A204.1 (cell line): ENCODE measurements at regions not wholly inside any gene's neighbourhood (a gene's known extent, or its start where the extent isn't known, plus 50 kb on each side); places are given as distances from the start of the nearest gene placed in this dataset.
"Not testable (repeated sequence)": the region's sequence is repeated elsewhere in the genome, so short reads cannot be mapped to it uniquely, and the experiment has no call there.

Experiments used
- FAIRE-seq: peaks from 2 replicates; lab custom pipeline; 2012; peaks lifted over from hg19 to GRCh38; lab: Jason Lieb, UNC

GRCh38 chrX:67213686-67214085, 330.1 kb upstream of the AR start:
- FAIRE-seq: not testable (repeated sequence)

DNA sequence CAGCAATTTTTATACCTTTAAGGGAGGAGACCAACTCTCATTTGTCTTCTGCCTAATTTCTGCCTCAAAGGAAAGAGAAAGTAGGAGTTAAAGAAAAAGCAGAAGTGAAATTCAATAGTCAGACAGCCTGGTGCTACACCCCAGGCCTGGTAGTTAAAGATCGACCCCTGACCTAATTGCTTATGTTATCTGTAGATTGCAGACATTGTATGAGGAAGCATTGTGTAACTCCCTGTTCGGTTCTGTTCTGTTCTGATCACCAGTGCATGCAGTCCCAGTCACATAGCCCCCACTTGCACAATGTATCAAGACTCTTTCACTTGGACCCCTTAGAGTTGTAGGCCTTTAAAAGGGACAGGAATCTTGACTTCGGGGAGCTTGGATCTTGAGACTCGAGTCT, 335.9 kb upstream of the AR start:
- no peak for FAIRE-seq

DNA sequence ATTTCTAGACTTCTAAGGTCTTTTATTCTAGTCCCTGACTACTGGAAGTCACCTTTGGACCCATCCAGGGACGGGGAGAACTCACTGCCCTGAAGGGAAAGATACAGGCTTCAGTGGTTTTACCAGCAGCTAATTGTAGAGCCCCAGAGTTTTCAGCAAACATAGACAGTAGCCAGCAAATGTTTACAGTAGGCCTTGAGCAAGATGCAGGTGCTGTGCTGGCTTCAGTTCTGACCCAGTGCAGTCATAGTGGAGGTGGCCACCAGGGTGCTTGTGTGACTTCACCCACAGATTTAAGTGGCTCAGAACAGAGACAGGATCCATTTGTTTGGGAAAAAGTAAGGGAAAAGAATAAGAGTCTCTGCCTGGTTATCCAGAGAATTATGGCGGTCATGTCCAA, 384.4 kb upstream of the AR start:
- no peak for FAIRE-seq

- no peak for FAIRE-seq
These were observed 429.2 kb upstream of the AR start for GRCh38 chrX:67114635-67115034.

GRCh38 chrX:67105758-67106116, 438.1 kb upstream of the AR start:
- no peak for FAIRE-seq

DNA sequence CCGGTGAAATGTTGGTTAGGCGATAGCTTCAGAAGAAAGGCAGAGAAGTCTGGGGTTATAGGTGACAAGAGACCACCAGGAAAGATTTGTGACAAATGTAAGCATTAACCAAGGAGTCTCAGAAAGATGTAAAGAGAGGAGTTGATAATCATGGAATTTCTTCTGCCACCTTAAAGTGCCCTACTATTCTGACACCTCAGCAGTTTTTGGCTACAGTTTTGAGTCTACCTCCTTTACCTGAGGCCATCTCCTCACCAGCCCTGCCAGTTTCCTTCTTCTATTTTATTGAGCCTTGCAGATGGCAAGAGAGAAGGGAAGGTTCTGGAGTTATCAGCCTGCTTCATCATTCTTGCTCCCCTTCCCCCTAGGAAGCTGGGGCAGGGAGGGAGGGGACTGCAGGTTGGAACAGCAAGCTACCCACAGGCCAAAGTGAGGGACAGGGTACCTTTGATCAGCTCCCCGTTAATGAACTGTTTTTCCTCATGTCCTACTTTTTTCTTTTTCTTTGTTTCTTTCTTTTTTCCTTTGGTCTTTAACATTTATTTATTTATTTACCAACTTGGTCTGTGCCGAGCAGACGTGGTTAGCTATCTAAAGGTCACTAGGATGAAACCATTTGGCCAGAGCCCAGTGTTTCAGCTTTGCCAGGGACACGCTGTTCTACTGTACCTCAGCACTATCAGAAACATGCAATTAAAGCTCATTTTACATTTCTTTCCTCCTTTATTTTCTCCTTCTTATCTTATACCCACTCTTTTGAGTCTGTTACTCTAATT, 438.7 kb upstream of the AR start:
- no peak for FAIRE-seq

GRCh38 chrX:67100031-67100884, 443.6 kb upstream of the AR start:
- FAIRE-seq: no peak

- FAIRE-seq: no peak
These were observed 449.8 kb upstream of the AR start for GRCh38 chrX:67094061-67094460.

- no peak for FAIRE-seq
These were observed 411.9 kb upstream of the EDA2R start for GRCh38 chrX:67050760-67051159.

- FAIRE-seq: no peak
These were observed 406.0 kb upstream of the EDA2R start for GRCh38 chrX:67044866-67045265.

DNA sequence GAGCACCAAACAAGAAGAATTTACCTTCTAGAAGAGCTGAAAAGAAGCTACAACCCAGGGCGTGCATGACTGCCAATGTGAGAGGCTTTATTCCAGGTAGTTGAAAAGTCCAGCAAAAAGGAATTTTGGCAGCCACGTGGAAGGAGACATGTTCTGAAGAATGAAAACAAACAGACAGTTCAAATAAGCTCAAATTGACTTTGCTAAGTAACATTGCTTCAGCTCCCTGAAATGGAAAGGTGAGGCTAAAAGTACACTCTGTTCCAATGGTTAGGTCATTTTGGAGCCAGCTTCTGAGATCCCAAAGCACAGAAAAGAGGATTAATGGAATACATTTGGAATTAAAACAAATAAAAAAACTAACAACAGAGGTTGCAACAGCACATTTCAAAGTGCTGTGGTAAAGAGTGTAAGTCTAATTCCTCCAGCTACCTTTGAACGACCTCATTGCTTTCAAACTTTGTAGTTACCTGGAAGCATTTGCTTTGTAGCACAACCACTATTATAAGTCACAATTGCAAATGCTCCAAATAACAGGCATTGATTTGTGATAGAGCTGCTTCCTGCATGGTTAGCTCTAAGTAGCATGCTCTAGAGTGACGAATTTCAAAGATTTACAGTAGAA, 405.3 kb upstream of the EDA2R start:
- FAIRE-seq: no peak

- no peak for FAIRE-seq
These were observed 365.6 kb upstream of the EDA2R start for GRCh38 chrX:67004451-67004850.

DNA sequence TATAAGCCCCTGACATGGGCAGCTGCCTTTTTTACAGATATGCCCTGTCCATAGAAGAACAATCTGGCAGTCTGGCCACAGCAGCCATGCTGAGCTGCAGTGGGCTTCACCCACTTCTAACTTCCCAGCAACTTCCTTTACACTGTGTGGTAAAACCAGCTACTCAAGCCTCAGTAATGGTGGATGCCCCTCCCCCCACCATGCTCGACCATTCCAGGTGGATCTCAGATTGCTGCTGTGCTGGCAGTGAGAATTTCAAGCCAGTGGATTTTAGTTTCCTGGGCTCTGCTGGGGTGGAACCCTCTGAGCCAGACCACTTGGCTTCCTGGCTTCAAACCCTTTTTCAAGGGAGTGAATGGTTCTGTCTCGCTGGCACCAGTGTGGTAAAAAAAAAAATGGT, 355.9 kb upstream of the EDA2R start:
- no peak for FAIRE-seq

DNA sequence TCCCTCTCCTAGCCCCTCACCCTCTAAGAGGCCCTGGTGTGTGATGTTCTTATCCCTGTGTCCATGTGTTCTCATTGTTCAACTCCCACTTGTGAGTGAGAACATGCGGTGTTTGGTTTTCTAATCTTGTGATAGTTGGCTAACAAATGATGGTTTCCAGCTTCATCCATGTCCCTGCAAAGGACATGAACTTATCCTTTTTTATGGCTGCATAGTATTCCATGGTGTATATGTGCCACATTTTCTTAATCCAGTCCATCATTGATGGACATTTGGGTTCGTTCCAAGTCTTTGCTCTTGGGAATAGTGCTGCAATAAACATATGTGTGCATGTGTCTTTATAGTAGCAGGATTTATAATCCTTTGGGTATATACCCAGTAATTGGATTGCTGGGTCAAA, 353.2 kb upstream of the EDA2R start:
- not testable (repeated sequence) for FAIRE-seq

GRCh38 chrX:66988331-66988730, 349.5 kb upstream of the EDA2R start:
- no peak for FAIRE-seq

GRCh38 chrX:66961665-66962064, 322.8 kb upstream of the EDA2R start:
- FAIRE-seq: no peak

GRCh38 chrX:66931713-66932112, 292.8 kb upstream of the EDA2R start:
- FAIRE-seq: no peak

GRCh38 chrX:66930516-66930915, 291.6 kb upstream of the EDA2R start:
- not testable (repeated sequence) for FAIRE-seq

GRCh38 chrX:66920296-66920695, 281.4 kb upstream of the EDA2R start:
- no peak for FAIRE-seq

GRCh38 chrX:66919280-66919832, 280.5 kb upstream of the EDA2R start:
- FAIRE-seq: no peak

GRCh38 chrX:66918511-66918910, 279.6 kb upstream of the EDA2R start:
- no peak for FAIRE-seq

- FAIRE-seq: no peak
These were observed 277.0 kb upstream of the EDA2R start for GRCh38 chrX:66915893-66916292.

- FAIRE-seq: no peak
These were observed 275.2 kb upstream of the EDA2R start for GRCh38 chrX:66914080-66914479.
